Gastrocnemius medialis (tissue), 4 donors: ENCODE measurements at regions not wholly inside any gene's neighbourhood (a gene's known extent, or its start where the extent isn't known, plus 50 kb on each side); places are given as distances from the start of the nearest gene placed in this dataset.

Source experiments
- ATAC-seq, 2 donors: fragments of 150-250 bp; one replicate each; pipeline ENCODE4 v1.9.1; 2016
- DNase-seq, 2 donors: peaks; one replicate each; pipeline ENCODE4 v3.0.0-alpha.2; 2019
- H3K27ac ChIP-seq, 4 donors: fragments of 200-600 bp; sonication (generic); 1 replicate in 1 of 4; 2 replicates in 3 of 4; pipeline ENCODE4 v1.5.1; 2016 to 2018; ENCODE audit warnings: mild to moderate bottlenecking in 2 of 4, moderate library complexity in 1 of 4
- H3K27me3 ChIP-seq, 3 donors: fragments of 200-600 bp; sonication (generic) in 2 of 3; 1 replicate in 1 of 3; 2 replicates in 2 of 3; pipeline versions ENCODE4 v1.5.1 to v1.6.0; 2016 to 2019; ENCODE audit warnings: mild to moderate bottlenecking in 1 of 3, moderate library complexity in 1 of 3
- H3K36me3 ChIP-seq, 2 donors: fragments of 200-600 bp; sonication (generic) in 1 of 2; one replicate each; pipeline ENCODE4 v1.5.1; 2017 to 2018
- H3K4me1 ChIP-seq, 2 donors: fragments of 200-600 bp; sonication (generic) in 1 of 2; one replicate each; pipeline ENCODE4 v1.5.1; 2016 to 2017; ENCODE audit warnings: mild to moderate bottlenecking in 2 of 2
- H3K4me3 ChIP-seq, 4 donors: fragments of 200-600 bp; sonication (generic) in 3 of 4; 1 replicate in 1 of 4; 2 replicates in 3 of 4; pipeline ENCODE4 v1.5.1; 2016 to 2019; ENCODE audit warnings: mild to moderate bottlenecking in 2 of 4
- H3K9me3 ChIP-seq, 3 donors: fragments of 200-600 bp; sonication (generic) in 2 of 3; 1 replicate in 1 of 3; 2 replicates in 2 of 3; pipeline ENCODE4 v1.5.1; 2016 to 2019
- CTCF ChIP-seq, 5 experiments: fragments of 450-650 bp in 3 of 5; fragments of 200-600 bp in 2 of 5; sonication (generic) in 2 of 5; IDR thresholded peaks in 4 of 5; conservative IDR thresholded peaks in 1 of 5; 1 replicate in 4 of 5; 2 replicates in 1 of 5; pipeline ENCODE4 v1.5.1; 2016 to 2019; ENCODE audit warnings: antibody characterized with exemption in 5 of 5, mild to moderate bottlenecking in 3 of 5, moderate library complexity in 3 of 5
- POLR2A ChIP-seq, 2 donors: fragments of 450-650 bp; IDR thresholded peaks; one replicate each; pipeline ENCODE4 v1.6.1; 2017; ENCODE audit warnings: antibody characterized with exemption in 2 of 2, mild to moderate bottlenecking in 2 of 2, moderate library complexity in 2 of 2
- in situ Hi-C, 4 donors: fragments of 200-750 bp; cut with MboI; loops; one replicate each; pipeline versions ENCODE4 v1.15.0 to v1.8.0; 2017; ENCODE audit warnings: low sequenced_read_pairs in 4 of 4
- intact Hi-C: fragments of 100-400 bp; cut with DNase I; formaldehyde crosslinking; loops from one replicate; pipeline ENCODE4 v1.15.1; 2023; ENCODE audit warnings: low total_unique reads

DNA sequence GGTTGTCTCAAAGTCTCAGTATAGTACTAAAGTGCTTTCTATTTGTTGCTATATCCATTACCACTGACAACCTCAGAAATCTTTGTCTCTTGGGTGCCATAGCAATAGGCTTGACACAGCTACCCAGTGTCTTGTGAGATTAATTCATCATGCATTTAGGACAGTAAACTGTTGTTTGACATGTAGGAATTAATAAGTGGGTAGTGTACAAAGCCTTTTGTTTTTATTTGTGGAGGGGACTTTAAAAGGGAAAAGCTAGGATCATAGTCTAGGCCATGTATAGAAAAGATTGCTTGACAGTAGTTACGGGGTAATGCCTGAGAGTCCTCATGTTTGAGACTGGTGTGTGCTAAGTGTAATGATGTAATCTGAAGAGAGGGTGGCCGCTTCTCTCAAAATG is 102.6 kb upstream of the AGR3 start:
- Histone ChIP-seq H3K36me3 (no peaks in the 10 kb centered on the region), H3K4me3 (no peak overlapping the region), H3K27me3 (no peaks in the 10 kb centered on the region), H3K9me3 (no peaks in the 10 kb centered on the region), H3K4me1 (no peaks in the 10 kb centered on the region), H3K27ac (no peak overlapping the region)
- intact Hi-C loops = loop anchor here (10.0 kb wide), 2 partner anchors 320 to 550 kb away; no protein-coding TSS in a partner anchor
- DNase-seq (no peak), ATAC-seq (no peak)
- TF ChIP-seq CTCF (IDR thresholded peaks at IDR 0.05 in 4 of 5, conservative IDR thresholded peaks at IDR 0.05 in 1 of 5) (no peak), POLR2A (IDR thresholded peaks at IDR 0.05) (no peak)
- in situ Hi-C loops = loop anchor here in 2 of 4 donors (10.0 to 25.0 kb wide), 2 partner anchors 653 to 660 kb away; no protein-coding TSS in a partner anchor

DNA sequence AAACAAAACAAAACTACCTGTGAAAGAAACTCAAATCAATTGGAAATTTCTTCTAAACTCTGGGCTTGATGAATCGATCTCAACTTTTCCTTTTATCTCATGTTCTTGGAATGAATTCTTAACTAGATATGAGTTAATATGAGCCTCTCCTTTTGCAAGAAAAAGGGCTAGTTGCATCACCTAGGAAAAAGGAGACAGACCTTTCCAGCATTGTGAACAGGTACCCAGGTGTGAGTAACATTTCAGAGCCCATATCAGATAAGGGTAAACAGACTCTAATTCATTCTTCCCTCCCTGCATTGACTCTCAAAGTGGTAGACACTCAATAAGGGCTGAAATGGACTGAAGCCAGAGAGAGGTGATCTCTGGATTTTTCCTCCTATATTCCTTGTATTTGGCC is 103.8 kb upstream of the AGR3 start:
- no peak overlapping the region for H3K4me3 ChIP-seq
- H3K27ac ChIP-seq = no peak overlapping the region
- no peak for ATAC-seq
- intact Hi-C loops = loop anchor here (10.0 kb wide), 2 partner anchors 319 to 549 kb away; no protein-coding TSS in a partner anchor
- no peaks in the 10 kb centered on the region for H3K9me3 ChIP-seq
- H3K27me3 ChIP-seq = no peaks in the 10 kb centered on the region
- H3K4me1 ChIP-seq = no peaks in the 10 kb centered on the region
- in situ Hi-C loops = loop anchor here in 2 of 4 donors (5.0 to 25.0 kb wide), 3 partner anchors 317 to 659 kb away; no protein-coding TSS in a partner anchor
- no peaks in the 10 kb centered on the region for H3K36me3 ChIP-seq
- TF ChIP-seq CTCF (IDR thresholded peaks at IDR 0.05 in 4 of 5, conservative IDR thresholded peaks at IDR 0.05 in 1 of 5) (no peak), POLR2A (IDR thresholded peaks at IDR 0.05) (no peak)
- DNase-seq = no peak

DNA sequence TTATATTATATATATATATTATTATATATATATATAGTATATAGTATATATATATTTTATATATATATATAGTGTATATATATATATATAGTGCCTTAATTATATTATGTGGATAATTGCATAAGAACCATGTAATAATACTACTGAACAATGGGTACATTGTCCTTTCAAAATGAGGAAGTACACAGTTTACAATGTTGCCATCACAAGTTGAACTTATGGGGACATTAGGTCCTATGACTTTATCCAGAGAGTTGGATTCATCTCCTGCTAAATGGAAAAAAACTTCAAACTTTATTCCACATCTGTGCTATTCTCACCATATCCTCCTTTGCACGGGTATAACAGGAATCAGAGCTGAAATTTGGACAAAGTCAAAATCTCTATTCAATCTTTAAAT is 105.0 kb upstream of the AGR3 start:
- ATAC-seq = no peak
- H3K27me3 ChIP-seq = no peaks in the 10 kb centered on the region
- in situ Hi-C loops = loop anchor here in 2 of 4 donors (5.0 to 25.0 kb wide), 3 partner anchors 316 to 658 kb away; no protein-coding TSS in a partner anchor
- intact Hi-C loops = loop anchor here (10.0 kb wide), 2 partner anchors 318 to 548 kb away; no protein-coding TSS in a partner anchor
- no peak for DNase-seq
- no peak overlapping the region for H3K4me3 ChIP-seq
- no peaks in the 10 kb centered on the region for H3K4me1 ChIP-seq
- H3K27ac ChIP-seq = no peak overlapping the region
- TF ChIP-seq CTCF (IDR thresholded peaks at IDR 0.05 in 4 of 5, conservative IDR thresholded peaks at IDR 0.05 in 1 of 5) = no peak
- TF ChIP-seq POLR2A (IDR thresholded peaks at IDR 0.05) = no peak
- no peaks in the 10 kb centered on the region for H3K9me3 ChIP-seq
- no peaks in the 10 kb centered on the region for H3K36me3 ChIP-seq

DNA sequence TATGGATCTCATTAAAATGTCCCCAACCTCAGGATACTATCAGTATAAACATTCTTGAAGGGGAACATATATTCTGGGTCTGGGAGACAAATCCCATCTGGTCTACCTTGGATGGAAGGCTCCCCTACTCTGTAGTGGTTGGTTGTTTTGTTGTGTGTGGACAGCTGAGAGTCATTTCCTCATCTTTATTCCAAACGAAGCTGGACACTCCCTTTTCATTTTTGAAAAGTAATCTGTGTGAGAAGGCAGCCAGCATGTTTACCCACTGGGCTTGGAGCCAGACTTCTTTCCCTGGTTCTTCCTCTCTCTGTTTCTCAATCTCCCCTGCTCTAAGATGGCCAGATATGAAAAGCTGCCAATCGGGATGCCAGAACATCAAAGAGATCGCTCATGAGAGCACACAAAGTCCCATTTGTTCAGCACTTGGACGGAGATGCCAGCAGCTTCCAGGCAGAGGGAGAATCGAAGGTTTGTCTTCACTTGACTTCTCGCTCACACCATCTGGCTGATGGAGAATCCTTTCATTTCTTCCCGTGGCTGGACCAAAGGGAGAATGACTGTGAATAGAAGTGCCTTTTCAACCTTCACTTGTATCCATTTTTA is 108.1 kb upstream of the AGR3 start:
- Histone ChIP-seq H3K4me3 (peak overlapping the region in 1 of 4 donors; percentile 13), H3K9me3 (no peaks in the 10 kb centered on the region), H3K27ac (no peak overlapping the region), H3K36me3 (no peaks in the 10 kb centered on the region), H3K27me3 (no peaks in the 10 kb centered on the region), H3K4me1 (no peaks in the 10 kb centered on the region)
- TF ChIP-seq CTCF (IDR thresholded peaks at IDR 0.05 in 4 of 5, conservative IDR thresholded peaks at IDR 0.05 in 1 of 5) = no peak
- no peak for TF ChIP-seq POLR2A (IDR thresholded peaks at IDR 0.05)
- in situ Hi-C loops (loop anchor here in 2 of 4 donors (5.0 to 25.0 kb wide), 3 partner anchors 312 to 655 kb away; no protein-coding TSS in a partner anchor), intact Hi-C loops (loop anchor here (10.0 kb wide), 2 partner anchors 315 to 545 kb away; no protein-coding TSS in a partner anchor)
- peak; percentile 75 to 76 for ATAC-seq
- peak; percentile 34 to 62 for DNase-seq
